GM23338 (cell line): ENCODE measurements at regions not wholly inside any gene's neighbourhood (a gene's known extent, or its start where the extent isn't known, plus 50 kb on each side); places are given as distances from the start of the nearest gene placed in this dataset.

ENCODE experiments used
- ATAC-seq: fragments of 200-7000 bp; cut with Tn5 transposase; 3 replicates; pipeline ENCODE4 v1.9.1; 2020
- DNase-seq: peaks from one replicate; pipeline ENCODE4 v3.0.0-alpha.2; 2015; ENCODE audit warnings: low spot score
- H2AFZ ChIP-seq: fragments of 200-600 bp; sonication (generic); 2 replicates; pipeline ENCODE4 v1.8.0; 2016; ENCODE audit warnings: antibody characterized with exemption, mild to moderate bottlenecking, moderate library complexity
- H3F3A ChIP-seq: fragments of 200-600 bp; sonication (generic); replicated peaks from 2 replicates; pipeline ENCODE4 v1.8.0; 2017; ENCODE audit warnings: antibody characterized with exemption, mixed run types, low read depth
- H3K27ac ChIP-seq: fragments of 200-600 bp; sonication (generic); 2 replicates; pipeline ENCODE4 v1.6.1; 2016; ENCODE audit warnings: low read depth
- H3K27me3 ChIP-seq: fragments of 200-600 bp; sonication (generic); 2 replicates; pipeline ENCODE4 v1.8.0; 2016; ENCODE audit warnings: mild to moderate bottlenecking, mixed run types, moderate library complexity; ENCODE audit not compliant: insufficient read depth
- H3K36me3 ChIP-seq: fragments of 200-600 bp; sonication (generic); 2 replicates; pipeline ENCODE4 v1.8.0; 2016; ENCODE audit warnings: mild to moderate bottlenecking; ENCODE audit not compliant: insufficient read depth
- H3K4me1 ChIP-seq: fragments of 200-600 bp; sonication (generic); 2 replicates; pipeline ENCODE4 v1.8.0; 2016; ENCODE audit warnings: mild to moderate bottlenecking, moderate library complexity; ENCODE audit not compliant: insufficient read depth
- H3K4me2 ChIP-seq: fragments of 200-600 bp; sonication (generic); 2 replicates; pipeline ENCODE4 v1.7.1; 2017; ENCODE audit warnings: mixed run types
- H3K4me3 ChIP-seq: fragments of 200-600 bp; sonication (generic); 2 replicates; pipeline ENCODE4 v1.6.1; 2016; ENCODE audit warnings: mixed run types
- H3K79me2 ChIP-seq: fragments of 200-600 bp; sonication (generic); replicated peaks from 2 replicates; pipeline ENCODE4 v1.8.0; 2017; ENCODE audit warnings: mild to moderate bottlenecking; ENCODE audit not compliant: insufficient read depth
- H3K9me2 ChIP-seq: fragments of 200-600 bp; sonication (generic); 2 replicates; pipeline ENCODE4 v1.8.0; 2017; ENCODE audit not compliant: insufficient read depth
- H4K20me1 ChIP-seq: fragments of 200-600 bp; sonication (generic); replicated peaks from 2 replicates; pipeline ENCODE4 v1.8.0; 2017; ENCODE audit warnings: mild to moderate bottlenecking; ENCODE audit not compliant: insufficient read depth
- H3K27ac Mint-ChIP-seq: 2 replicates; pipeline ENCODE4 v1.8.0; 2020; ENCODE audit warnings: inconsistent platforms, mild to moderate bottlenecking, moderate library complexity, mixed read lengths
- H3K27me3 Mint-ChIP-seq: 3 replicates; pipeline ENCODE4 v1.8.0; 2022; ENCODE audit warnings: low read depth, mild to moderate bottlenecking, moderate library complexity, mixed read lengths, inconsistent platforms; ENCODE audit not compliant: insufficient read depth, poor library complexity
- H3K36me3 Mint-ChIP-seq: 3 replicates; pipeline ENCODE4 v1.8.0; 2021; ENCODE audit warnings: low read depth, mild to moderate bottlenecking, inconsistent platforms, moderate library complexity, mixed read lengths
- H3K4me1 Mint-ChIP-seq: 3 replicates; pipeline ENCODE4 v1.8.0; 2020; ENCODE audit warnings: mild to moderate bottlenecking, inconsistent platforms, mixed read lengths
- H3K4me3 Mint-ChIP-seq: 3 replicates; pipeline ENCODE4 v1.8.0; 2021; ENCODE audit warnings: moderate library complexity, mild to moderate bottlenecking, inconsistent platforms, mixed read lengths
- H3K9me3 Mint-ChIP-seq: 3 replicates; pipeline ENCODE4 v1.8.0; 2020; ENCODE audit warnings: moderate library complexity, mild to moderate bottlenecking, inconsistent platforms, mixed read lengths
- EZH2 ChIP-seq: fragments of 200-600 bp; sonication (generic); IDR thresholded peaks from one replicate; pipeline ENCODE4 v1.8.0; 2017; ENCODE audit warnings: antibody characterized with exemption, mild to moderate bottlenecking, low read depth; ENCODE audit not compliant: unreplicated experiment
- NANOG ChIP-seq: IDR thresholded peaks from 2 replicates; pipeline ENCODE4 v1.6.1; 2016; ENCODE audit warnings: antibody characterized with exemption, borderline replicate concordance
- POLR2AphosphoS5 ChIP-seq: IDR thresholded peaks from 2 replicates; pipeline ENCODE4 v1.6.1; 2016; ENCODE audit warnings: antibody characterized with exemption, low read depth
- STAT1 ChIP-seq: IDR thresholded peaks from one replicate; pipeline ENCODE4 v1.6.1; 2016; ENCODE audit warnings: antibody characterized with exemption; ENCODE audit not compliant: unreplicated experiment
- ZNF462 ChIP-seq: fragments of 250-450 bp; sonication (Bioruptor Pico); IDR thresholded peaks from 2 replicates; pipeline ENCODE4 v1.5.0; 2020; ENCODE audit warnings: mild to moderate bottlenecking, moderate library complexity
- TF ChIP-seq, protein P1 (sequence below), 2 experiments: fragments of 200-600 bp in 1 of 2; sonication (generic) in 1 of 2; conservative IDR thresholded peaks; 2 replicates each; pipeline versions ENCODE4 v1.5.1 to v1.6.1; 2016 to 2017; ENCODE audit warnings: antibody characterized with exemption in 2 of 2, low read depth in 2 of 2, mild to moderate bottlenecking in 2 of 2, moderate library complexity in 1 of 2

DNA sequence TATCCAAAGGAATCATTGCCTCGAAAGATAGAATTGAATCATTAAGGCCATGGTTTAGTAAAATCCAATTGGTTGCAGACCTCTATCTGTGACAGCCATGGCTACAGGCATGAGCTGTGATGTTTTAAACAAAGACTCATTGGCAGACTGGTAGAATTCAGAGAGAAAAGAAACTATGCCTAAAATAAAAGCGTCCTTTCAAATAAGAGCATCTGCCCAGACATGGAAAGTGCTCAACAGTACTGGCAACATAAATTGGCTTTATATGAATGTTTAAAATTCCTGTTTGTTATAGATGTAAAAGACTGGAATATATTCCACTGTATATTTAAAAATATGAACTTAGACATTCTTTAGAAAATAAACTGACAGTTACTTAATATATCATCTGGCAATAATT lies 2034.2 kb downstream of the LRRC4C start (continued):
- TF ChIP-seq, protein P1, sequence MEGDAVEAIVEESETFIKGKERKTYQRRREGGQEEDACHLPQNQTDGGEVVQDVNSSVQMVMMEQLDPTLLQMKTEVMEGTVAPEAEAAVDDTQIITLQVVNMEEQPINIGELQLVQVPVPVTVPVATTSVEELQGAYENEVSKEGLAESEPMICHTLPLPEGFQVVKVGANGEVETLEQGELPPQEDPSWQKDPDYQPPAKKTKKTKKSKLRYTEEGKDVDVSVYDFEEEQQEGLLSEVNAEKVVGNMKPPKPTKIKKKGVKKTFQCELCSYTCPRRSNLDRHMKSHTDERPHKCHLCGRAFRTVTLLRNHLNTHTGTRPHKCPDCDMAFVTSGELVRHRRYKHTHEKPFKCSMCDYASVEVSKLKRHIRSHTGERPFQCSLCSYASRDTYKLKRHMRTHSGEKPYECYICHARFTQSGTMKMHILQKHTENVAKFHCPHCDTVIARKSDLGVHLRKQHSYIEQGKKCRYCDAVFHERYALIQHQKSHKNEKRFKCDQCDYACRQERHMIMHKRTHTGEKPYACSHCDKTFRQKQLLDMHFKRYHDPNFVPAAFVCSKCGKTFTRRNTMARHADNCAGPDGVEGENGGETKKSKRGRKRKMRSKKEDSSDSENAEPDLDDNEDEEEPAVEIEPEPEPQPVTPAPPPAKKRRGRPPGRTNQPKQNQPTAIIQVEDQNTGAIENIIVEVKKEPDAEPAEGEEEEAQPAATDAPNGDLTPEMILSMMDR (conservative IDR thresholded peaks at IDR 0.05; ENCODE audit: low read depth in 2 of 2) = no peak
- TF ChIP-seq STAT1 (no peak), ZNF462 (CRISPR knock-in tag) (no peak), NANOG (no peak)

- Histone ChIP-seq H3K9me2 (no peaks in the 10 kb centered on the region), H3K4me1 (no peaks in the 10 kb centered on the region), H3K4me3 (no peak overlapping the region), H3K36me3 (no peaks in the 10 kb centered on the region), H3F3A (no peaks in the 10 kb centered on the region), H3K27ac (no peak overlapping the region), H3K4me2 (no peak overlapping the region), H3K27me3 (no peaks in the 10 kb centered on the region), H2AFZ (no peak overlapping the region), H3K79me2 (no peaks in the 10 kb centered on the region), H4K20me1 (no peaks in the 10 kb centered on the region)
- Mint-ChIP-seq H3K9me3 (peaks cover 18% of the 10 kb centered on the region), H3K4me1 (no peaks in the 10 kb centered on the region), H3K36me3 (peaks cover 13% of the 10 kb centered on the region), H3K4me3 (no peak overlapping the region), H3K27me3 (no peaks in the 10 kb centered on the region), H3K27ac (no peak overlapping the region)
- ATAC-seq (no peak), DNase-seq (no peak)
- TF ChIP-seq STAT1 (no peak), EZH2 (no peak), POLR2AphosphoS5 (no peak)
- TF ChIP-seq, protein P1 (conservative IDR thresholded peaks at IDR 0.05; ENCODE audit: low read depth in 2 of 2) = no peak
Observed at GRCh38 chr11:39412117-39412516, 2047.3 kb downstream of the LRRC4C start.
